Activated T-helper 9 cell treated with anti-CD3 and anti-CD28 coated beads, Interleukin-2, amount 50 U/mL, for 16 hours (primary cell): ENCODE measurements at regions not wholly inside any gene's neighbourhood (a gene's known extent, or its start where the extent isn't known, plus 50 kb on each side); places are given as distances from the start of the nearest gene placed in this dataset.
A peak's percentile ranks its signal among the peaks of the same experiment; 100 is the strongest.
"Not testable (repeated sequence)": the region's sequence is repeated elsewhere in the genome, so short reads cannot be mapped to it uniquely, and the experiment has no call there.

Experiments
- DNase-seq: peaks from one replicate; pipeline ENCODE4 v3.0.0-alpha.2; 2020; ENCODE audit warnings: low read depth

GRCh38 chrX:107296184-107296583 is 89.8 kb downstream of the DNAAF6 start:
- not testable (repeated sequence) for DNase-seq

- DNase-seq = no peak
Observed at GRCh38 chrX:107298276-107298675, 91.9 kb downstream of the DNAAF6 start.

GRCh38 chrX:107301253-107301652 is 94.8 kb downstream of the DNAAF6 start:
- no peak for DNase-seq

GRCh38 chrX:107304141-107304540 is 97.7 kb downstream of the DNAAF6 start:
- DNase-seq = no peak

GRCh38 chrX:107323786-107324492 is 117.5 kb downstream of the DNAAF6 start:
- DNase-seq = no peak

- peak; percentile 1 for DNase-seq
Observed at GRCh38 chrX:107324493-107325310, 118.3 kb downstream of the DNAAF6 start.

GRCh38 chrX:107325467-107325866 is 119.1 kb downstream of the DNAAF6 start:
- DNase-seq = no peak

GRCh38 chrX:107348051-107348450 is 101.4 kb upstream of the FRMPD3 start:
- DNase-seq = no peak

GRCh38 chrX:107348990-107349389 is 100.5 kb upstream of the FRMPD3 start:
- DNase-seq = no peak

GRCh38 chrX:107355533-107355932 is 93.9 kb upstream of the FRMPD3 start:
- no peak for DNase-seq

- DNase-seq = no peak
Observed at GRCh38 chrX:107360788-107361360, 88.6 kb upstream of the FRMPD3 start.

- not testable (repeated sequence) for DNase-seq
Observed at GRCh38 chrX:107370185-107370584, 79.3 kb upstream of the FRMPD3 start.

GRCh38 chrX:107374132-107374531 is 75.3 kb upstream of the FRMPD3 start:
- DNase-seq = no peak

GRCh38 chrX:107374831-107375230 is 74.6 kb upstream of the FRMPD3 start:
- DNase-seq = no peak

GRCh38 chrX:107376186-107376585 is 73.3 kb upstream of the FRMPD3 start:
- DNase-seq = not testable (repeated sequence)

GRCh38 chrX:107384397-107385105 is 64.9 kb upstream of the FRMPD3 start:
- no peak for DNase-seq

GRCh38 chrX:107389726-107390125 is 59.7 kb upstream of the FRMPD3 start:
- no peak for DNase-seq

- DNase-seq = not testable (repeated sequence)
Observed at GRCh38 chrX:107393656-107394055, 55.8 kb upstream of the FRMPD3 start.

- DNase-seq = no peak
Observed at GRCh38 chrX:107396235-107396634, 53.2 kb upstream of the FRMPD3 start.

GRCh38 chrX:107396783-107397182 is 52.7 kb upstream of the FRMPD3 start:
- DNase-seq = no peak

- no peak for DNase-seq
Observed at GRCh38 chrX:107398115-107398514, 51.3 kb upstream of the FRMPD3 start.
